ENCODE measurements at regions not wholly inside any gene's neighbourhood (a gene's known extent, or its start where the extent isn't known, plus 50 kb on each side); places are given as distances from the start of the nearest gene placed in this dataset.

DNA sequence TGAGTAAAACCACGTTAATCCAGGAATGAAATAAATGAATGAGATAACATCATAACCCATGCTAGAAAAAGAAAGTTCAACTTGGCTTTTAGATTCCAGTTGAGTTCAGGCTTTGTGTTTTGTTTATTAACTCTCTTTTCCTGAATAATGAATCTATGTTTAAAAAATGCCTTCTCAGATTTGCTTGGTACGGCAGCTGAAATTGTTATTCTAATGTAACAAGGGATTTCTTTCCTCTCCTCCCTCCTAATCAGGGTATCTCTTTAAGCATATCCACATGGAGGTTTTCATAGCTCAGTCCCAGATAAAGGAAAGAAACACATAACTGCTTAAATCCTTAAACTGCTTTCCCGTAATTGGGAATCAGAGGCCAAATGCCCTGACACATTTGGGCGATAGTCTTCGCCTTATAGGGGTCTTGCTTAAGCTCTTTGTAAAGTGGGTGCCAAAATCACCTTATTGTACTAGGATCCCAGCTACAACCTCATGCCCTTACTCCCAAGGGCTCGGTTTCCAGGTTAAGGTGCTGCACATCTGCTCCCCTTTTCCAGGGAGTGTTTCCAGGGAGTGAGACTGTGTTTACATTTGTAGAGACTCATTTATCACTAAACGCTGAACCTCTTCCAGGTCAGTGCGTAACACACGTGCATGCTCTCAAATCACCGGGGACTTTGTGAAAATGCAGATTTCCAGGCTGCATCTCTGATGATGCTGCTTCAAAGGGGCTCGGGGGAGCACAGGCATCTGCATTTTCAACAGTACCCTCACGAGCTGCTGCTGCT is 142.8 kb upstream of the FOXF1 start:
- peaks cover 8% of the 10 kb centered on the region for H3K9me3 Mint-ChIP-seq (ENCODE audit: unreplicated experiment)
- no peak overlapping the region for H3K9ac ChIP-seq (ENCODE audit: low read length)
- no peaks in the 10 kb centered on the region for H4K20me1 ChIP-seq (ENCODE audit: insufficient read depth, low read length)
- H3K79me2 ChIP-seq (ENCODE audit: insufficient read depth, low read length) = no peaks in the 10 kb centered on the region
- no peak for DNase-seq (ENCODE audit: low read depth)
- peaks cover 12% of the 10 kb centered on the region for H3K4me1 Mint-ChIP-seq (ENCODE audit: low read depth, unreplicated experiment)
- H3K27me3 Mint-ChIP-seq (ENCODE audit: low read depth, unreplicated experiment) = peaks cover 39% of the 10 kb centered on the region
- no peaks in the 10 kb centered on the region for H3K36me3 Mint-ChIP-seq (ENCODE audit: low read depth, unreplicated experiment)
- no peaks in the 10 kb centered on the region for H3K36me3 ChIP-seq (ENCODE audit: insufficient read depth, low read length)
- no peak overlapping the region for H3K4me2 ChIP-seq (ENCODE audit: low read length)
- H3K27me3 ChIP-seq (ENCODE audit: insufficient read depth, low read length) = peaks cover 3% of the 10 kb centered on the region
- no peak overlapping the region for H3K4me3 Mint-ChIP-seq (ENCODE audit: unreplicated experiment)
- H3K9me3 ChIP-seq (ENCODE audit: insufficient read depth, low read depth, low read length) = no peaks in the 10 kb centered on the region
- H3K4me1 ChIP-seq (ENCODE audit: insufficient read depth, low read length) = peaks cover 17% of the 10 kb centered on the region
- FAIRE-seq = no peak
- no peak overlapping the region for H3K4me3 ChIP-seq (ENCODE audit: insufficient read depth, low read depth, low read length)
- H2AFZ ChIP-seq (ENCODE audit: low read depth, low read length) = no peak overlapping the region
- H3K27ac Mint-ChIP-seq (ENCODE audit: unreplicated experiment) = no peak overlapping the region
- no peak overlapping the region for H3K27ac ChIP-seq (ENCODE audit: low read depth, low read length)
- TF ChIP-seq EZH2 (IDR thresholded peaks at IDR 0.05; ENCODE audit: insufficient read depth, low read length) = no peak
- TF ChIP-seq, protein P1, sequence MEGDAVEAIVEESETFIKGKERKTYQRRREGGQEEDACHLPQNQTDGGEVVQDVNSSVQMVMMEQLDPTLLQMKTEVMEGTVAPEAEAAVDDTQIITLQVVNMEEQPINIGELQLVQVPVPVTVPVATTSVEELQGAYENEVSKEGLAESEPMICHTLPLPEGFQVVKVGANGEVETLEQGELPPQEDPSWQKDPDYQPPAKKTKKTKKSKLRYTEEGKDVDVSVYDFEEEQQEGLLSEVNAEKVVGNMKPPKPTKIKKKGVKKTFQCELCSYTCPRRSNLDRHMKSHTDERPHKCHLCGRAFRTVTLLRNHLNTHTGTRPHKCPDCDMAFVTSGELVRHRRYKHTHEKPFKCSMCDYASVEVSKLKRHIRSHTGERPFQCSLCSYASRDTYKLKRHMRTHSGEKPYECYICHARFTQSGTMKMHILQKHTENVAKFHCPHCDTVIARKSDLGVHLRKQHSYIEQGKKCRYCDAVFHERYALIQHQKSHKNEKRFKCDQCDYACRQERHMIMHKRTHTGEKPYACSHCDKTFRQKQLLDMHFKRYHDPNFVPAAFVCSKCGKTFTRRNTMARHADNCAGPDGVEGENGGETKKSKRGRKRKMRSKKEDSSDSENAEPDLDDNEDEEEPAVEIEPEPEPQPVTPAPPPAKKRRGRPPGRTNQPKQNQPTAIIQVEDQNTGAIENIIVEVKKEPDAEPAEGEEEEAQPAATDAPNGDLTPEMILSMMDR (IDR thresholded peaks at IDR 0.05; ENCODE audit: insufficient read depth, low read depth, low read length) = no peak

DNA sequence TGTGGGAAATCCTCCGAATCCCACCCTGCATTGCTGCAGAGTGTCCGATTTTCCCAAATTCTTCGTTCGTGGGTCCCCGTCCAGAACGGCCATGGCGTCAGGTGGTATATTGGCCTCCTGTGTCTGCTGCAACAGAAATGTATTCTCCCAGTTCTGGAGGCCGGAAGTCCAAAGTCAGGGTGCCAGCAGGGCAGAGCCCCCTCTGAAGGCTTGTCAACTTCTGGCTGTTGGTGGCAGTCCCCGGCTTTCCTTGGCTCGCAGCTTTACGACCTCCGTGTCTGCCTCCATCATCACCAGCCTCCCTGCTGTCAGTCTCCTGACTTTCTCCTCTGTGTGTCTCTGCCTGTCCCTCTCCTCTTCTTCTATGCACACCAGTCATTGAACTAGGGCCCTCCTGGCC is 142.1 kb upstream of the FOXF1 start:
- no peak overlapping the region for H3K27ac ChIP-seq (ENCODE audit: low read depth, low read length)
- DNase-seq (ENCODE audit: low read depth) = no peak
- H3K4me3 Mint-ChIP-seq (ENCODE audit: unreplicated experiment) = no peak overlapping the region
- H3K36me3 Mint-ChIP-seq (ENCODE audit: low read depth, unreplicated experiment) = no peaks in the 10 kb centered on the region
- no peak overlapping the region for H3K27ac Mint-ChIP-seq (ENCODE audit: unreplicated experiment)
- H3K9me3 Mint-ChIP-seq (ENCODE audit: unreplicated experiment) = peaks cover 10% of the 10 kb centered on the region
- no peaks in the 10 kb centered on the region for H3K79me2 ChIP-seq (ENCODE audit: insufficient read depth, low read length)
- no peak overlapping the region for H3K4me2 ChIP-seq (ENCODE audit: low read length)
- no peak for FAIRE-seq
- no peak overlapping the region for H3K4me3 ChIP-seq (ENCODE audit: insufficient read depth, low read depth, low read length)
- peaks cover 5% of the 10 kb centered on the region for H3K4me1 Mint-ChIP-seq (ENCODE audit: low read depth, unreplicated experiment)
- no peak overlapping the region for H2AFZ ChIP-seq (ENCODE audit: low read depth, low read length)
- peaks cover 12% of the 10 kb centered on the region for H3K4me1 ChIP-seq (ENCODE audit: insufficient read depth, low read length)
- H3K9me3 ChIP-seq (ENCODE audit: insufficient read depth, low read depth, low read length) = no peaks in the 10 kb centered on the region
- H3K36me3 ChIP-seq (ENCODE audit: insufficient read depth, low read length) = no peaks in the 10 kb centered on the region
- peaks cover 3% of the 10 kb centered on the region for H3K27me3 ChIP-seq (ENCODE audit: insufficient read depth, low read length)
- no peak for TF ChIP-seq EZH2 (IDR thresholded peaks at IDR 0.05; ENCODE audit: insufficient read depth, low read length)
- TF ChIP-seq, protein P1 (IDR thresholded peaks at IDR 0.05; ENCODE audit: insufficient read depth, low read depth, low read length) = no peak
- H3K9ac ChIP-seq (ENCODE audit: low read length) = no peak overlapping the region
- H4K20me1 ChIP-seq (ENCODE audit: insufficient read depth, low read length) = no peaks in the 10 kb centered on the region
- peaks cover 39% of the 10 kb centered on the region for H3K27me3 Mint-ChIP-seq (ENCODE audit: low read depth, unreplicated experiment)

DNA sequence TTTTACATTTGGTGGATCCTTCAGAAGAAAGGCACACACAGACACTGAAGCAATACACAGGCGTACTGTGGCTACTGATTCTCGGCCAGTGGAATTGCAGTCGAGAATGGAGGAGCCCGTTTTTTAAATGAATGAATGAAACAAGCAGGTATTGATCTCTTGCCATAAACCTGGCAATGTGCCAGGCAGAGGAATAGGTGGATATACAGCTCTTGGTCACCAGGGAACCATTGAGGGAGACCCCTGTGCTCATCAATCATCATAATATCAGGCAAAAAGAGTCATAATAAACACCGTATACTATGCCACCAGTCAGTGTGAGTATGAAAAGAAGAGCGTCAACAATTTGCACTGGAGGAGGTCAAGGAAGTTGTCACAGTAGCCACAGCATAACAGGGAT is 140.3 kb upstream of the FOXF1 start:
- H3K27me3 Mint-ChIP-seq (ENCODE audit: low read depth, unreplicated experiment) = peaks cover 33% of the 10 kb centered on the region
- Histone ChIP-seq H3K79me2 (ENCODE audit: insufficient read depth, low read length) (no peaks in the 10 kb centered on the region), H3K9me3 (ENCODE audit: insufficient read depth, low read depth, low read length) (peaks cover 11% of the 10 kb centered on the region), H3K27ac (ENCODE audit: low read depth, low read length) (no peak overlapping the region), H3K9ac (ENCODE audit: low read length) (no peak overlapping the region), H3K4me2 (ENCODE audit: low read length) (no peak overlapping the region), H4K20me1 (ENCODE audit: insufficient read depth, low read length) (no peaks in the 10 kb centered on the region), H3K27me3 (ENCODE audit: insufficient read depth, low read length) (no peaks in the 10 kb centered on the region), H2AFZ (ENCODE audit: low read depth, low read length) (no peak overlapping the region), H3K4me3 (ENCODE audit: insufficient read depth, low read depth, low read length) (no peak overlapping the region), H3K36me3 (ENCODE audit: insufficient read depth, low read length) (no peaks in the 10 kb centered on the region), H3K4me1 (ENCODE audit: insufficient read depth, low read length) (peaks cover 2% of the 10 kb centered on the region)
- FAIRE-seq (no peak), DNase-seq (ENCODE audit: low read depth) (no peak)
- H3K9me3 Mint-ChIP-seq (ENCODE audit: unreplicated experiment) = peaks cover 13% of the 10 kb centered on the region
- no peak for TF ChIP-seq EZH2 (IDR thresholded peaks at IDR 0.05; ENCODE audit: insufficient read depth, low read length)
- TF ChIP-seq, protein P1 (IDR thresholded peaks at IDR 0.05; ENCODE audit: insufficient read depth, low read depth, low read length) = no peak
- no peaks in the 10 kb centered on the region for H3K36me3 Mint-ChIP-seq (ENCODE audit: low read depth, unreplicated experiment)
- no peak overlapping the region for H3K27ac Mint-ChIP-seq (ENCODE audit: unreplicated experiment)
- no peak overlapping the region for H3K4me3 Mint-ChIP-seq (ENCODE audit: unreplicated experiment)
- H3K4me1 Mint-ChIP-seq (ENCODE audit: low read depth, unreplicated experiment) = peaks cover 3% of the 10 kb centered on the region

Data from astrocyte (in vitro differentiated cells and primary cell).